HuH-7 (cell line): ENCODE measurements at regions not wholly inside any gene's neighbourhood (a gene's known extent, or its start where the extent isn't known, plus 50 kb on each side); places are given as distances from the start of the nearest gene placed in this dataset.

Experiments
- DNase-seq: peaks from one replicate; pipeline ENCODE4 v3.0.0; 2011; ENCODE audit warnings: low spot score

GRCh38 chr4:152094970-152095700 lies 334.3 kb upstream of the GATB start:
- DNase-seq, result no peak

DNA sequence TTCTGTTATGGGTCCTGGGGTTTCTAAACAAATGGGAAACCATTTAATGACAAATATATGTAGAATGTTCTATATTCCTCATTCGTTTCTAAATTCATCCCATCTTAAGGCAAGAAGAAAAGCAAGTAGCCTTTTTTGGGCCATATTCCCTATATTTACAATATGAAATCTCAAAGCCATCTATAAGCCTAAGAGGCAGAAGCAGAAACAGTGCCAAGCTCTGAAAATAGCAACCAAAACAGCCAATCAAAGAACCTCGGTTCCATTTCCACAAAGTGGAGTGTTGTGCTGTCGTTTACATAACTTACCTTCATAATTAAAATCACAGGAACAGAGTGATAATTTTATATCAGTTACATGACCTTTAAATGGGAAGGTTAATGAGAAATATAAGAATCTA lies 330.6 kb upstream of the GATB start:
- DNase-seq, result no peak

DNA sequence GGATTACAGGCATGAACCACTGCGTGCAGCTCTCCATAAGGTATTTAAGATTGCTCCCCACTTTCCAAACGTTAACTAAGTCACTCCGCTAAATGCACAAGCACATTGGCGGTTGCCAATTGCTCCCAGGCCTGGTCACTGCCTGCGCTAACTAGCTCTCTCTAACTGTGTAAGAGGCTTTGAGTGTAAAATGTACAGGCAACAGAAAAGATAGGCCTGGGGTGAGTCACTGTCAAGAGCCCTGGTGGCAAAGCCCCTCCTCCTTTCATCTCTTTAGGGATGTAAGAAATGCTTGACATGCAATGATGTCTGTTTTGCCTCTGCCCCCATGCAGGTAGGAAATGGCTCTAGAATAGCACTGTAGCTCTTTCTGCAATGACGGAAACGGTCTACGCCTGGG lies 329.7 kb upstream of the GATB start:
- DNase-seq, result no peak

DNA sequence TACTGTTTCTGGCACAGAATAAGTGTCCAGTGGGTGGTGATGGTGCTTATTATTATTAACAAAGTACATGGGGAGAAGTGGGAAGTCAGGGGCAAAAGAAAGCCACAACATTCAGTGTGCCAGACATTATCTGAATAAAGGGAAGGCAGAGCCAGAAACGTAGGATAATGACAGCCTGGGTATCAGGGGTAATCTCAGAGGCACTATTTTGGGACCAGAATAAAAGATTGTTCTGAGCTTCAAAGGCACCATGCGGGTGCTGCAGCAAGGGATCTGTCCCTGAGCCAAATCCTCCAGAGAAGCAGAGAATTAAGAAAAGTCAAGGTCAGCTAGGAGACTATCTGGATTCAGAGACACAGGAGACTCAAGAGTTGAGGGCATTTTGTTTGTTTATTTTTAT lies 328.8 kb upstream of the GATB start:
- DNase-seq, result no peak

DNA sequence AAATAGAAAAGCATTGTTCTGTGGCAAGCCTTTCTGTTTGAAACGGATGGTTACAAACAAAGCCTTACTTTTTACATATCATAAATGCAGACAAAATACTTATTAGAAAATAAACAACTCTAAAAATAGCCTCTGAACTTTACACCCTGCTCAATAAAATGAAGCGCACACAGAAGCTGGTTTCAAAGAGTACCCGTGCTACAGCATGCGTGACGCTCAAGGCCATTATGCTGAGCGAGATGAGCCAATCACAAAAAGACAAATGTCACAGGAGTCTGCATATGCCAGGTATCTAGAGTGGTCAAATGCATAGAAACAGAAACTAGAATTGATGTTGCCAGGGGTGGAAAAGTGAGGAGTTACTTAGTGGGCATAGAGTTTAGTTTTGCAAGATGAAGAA lies 326.5 kb upstream of the GATB start:
- DNase-seq, result no peak

GRCh38 chr4:152085657-152086056 lies 324.9 kb upstream of the GATB start:
- no peak for DNase-seq

DNA sequence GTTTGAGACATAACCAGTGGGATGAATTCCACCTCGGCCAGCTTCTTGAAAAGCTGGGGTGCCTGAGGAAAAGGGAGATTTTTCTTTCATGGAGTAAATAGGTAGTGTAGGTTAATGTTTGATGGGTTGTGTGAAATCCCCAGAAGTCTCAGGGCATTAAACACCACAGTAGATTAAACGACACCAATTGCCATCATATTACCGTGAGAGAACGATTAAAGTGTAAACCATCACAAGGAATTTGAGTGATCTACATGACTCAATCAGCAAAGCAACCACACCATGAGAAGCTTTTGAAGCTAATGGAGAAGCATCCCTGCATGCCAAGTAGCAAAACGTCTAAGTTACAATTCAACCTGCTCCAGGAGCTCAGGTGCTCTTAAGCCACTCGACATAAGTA lies 322.5 kb upstream of the GATB start:
- no peak for DNase-seq

GRCh38 chr4:152081024-152081423 lies 320.2 kb upstream of the GATB start:
- DNase-seq, result no peak

DNA sequence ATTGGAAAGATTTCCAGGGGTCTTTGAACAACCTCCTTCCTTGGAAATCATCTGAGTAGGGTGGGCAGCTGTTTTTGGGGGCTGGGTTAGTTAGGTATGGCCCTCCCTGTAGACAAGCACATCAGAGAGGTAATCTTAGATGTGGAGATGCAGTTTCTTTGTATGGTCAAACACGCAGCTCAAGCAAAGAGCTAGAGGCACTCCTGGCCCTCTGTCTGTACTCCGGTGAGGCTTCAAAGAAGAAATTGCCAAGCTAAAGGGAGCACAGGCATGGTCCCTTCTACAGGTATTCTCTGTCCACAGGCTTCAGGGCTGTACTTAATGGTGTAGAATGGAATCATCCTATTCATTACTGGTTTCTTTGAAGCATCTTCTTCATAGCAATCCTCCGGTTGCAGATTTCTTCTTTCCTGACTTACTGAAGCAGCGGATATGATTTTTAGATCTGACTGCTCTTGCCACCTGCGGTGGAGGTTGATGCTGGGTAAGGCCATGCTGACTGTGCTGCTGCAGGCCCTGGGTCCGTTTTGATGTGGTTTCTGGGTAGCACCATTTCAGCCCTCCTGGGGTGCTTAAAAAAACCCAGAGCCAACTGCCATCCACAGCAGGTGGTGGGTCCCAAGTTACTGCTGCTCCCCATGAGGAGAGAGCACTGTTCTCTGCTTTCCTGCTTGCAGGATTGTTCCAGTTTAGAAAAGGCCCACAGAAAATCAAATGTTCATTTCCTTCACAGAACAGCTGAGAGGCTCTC lies 318.9 kb upstream of the GATB start:
- no peak for DNase-seq

GRCh38 chr4:152079079-152079478 lies 318.3 kb upstream of the GATB start:
- no peak for DNase-seq

- DNase-seq, result no peak
Observed at GRCh38 chr4:152077582-152077981, 316.8 kb upstream of the GATB start.

- DNase-seq, result no peak
Observed at GRCh38 chr4:152075253-152075928, 314.6 kb upstream of the GATB start.

GRCh38 chr4:152074573-152074972 lies 313.8 kb upstream of the GATB start:
- no peak for DNase-seq

GRCh38 chr4:152074088-152074437 lies 313.3 kb upstream of the GATB start:
- no peak for DNase-seq

DNA sequence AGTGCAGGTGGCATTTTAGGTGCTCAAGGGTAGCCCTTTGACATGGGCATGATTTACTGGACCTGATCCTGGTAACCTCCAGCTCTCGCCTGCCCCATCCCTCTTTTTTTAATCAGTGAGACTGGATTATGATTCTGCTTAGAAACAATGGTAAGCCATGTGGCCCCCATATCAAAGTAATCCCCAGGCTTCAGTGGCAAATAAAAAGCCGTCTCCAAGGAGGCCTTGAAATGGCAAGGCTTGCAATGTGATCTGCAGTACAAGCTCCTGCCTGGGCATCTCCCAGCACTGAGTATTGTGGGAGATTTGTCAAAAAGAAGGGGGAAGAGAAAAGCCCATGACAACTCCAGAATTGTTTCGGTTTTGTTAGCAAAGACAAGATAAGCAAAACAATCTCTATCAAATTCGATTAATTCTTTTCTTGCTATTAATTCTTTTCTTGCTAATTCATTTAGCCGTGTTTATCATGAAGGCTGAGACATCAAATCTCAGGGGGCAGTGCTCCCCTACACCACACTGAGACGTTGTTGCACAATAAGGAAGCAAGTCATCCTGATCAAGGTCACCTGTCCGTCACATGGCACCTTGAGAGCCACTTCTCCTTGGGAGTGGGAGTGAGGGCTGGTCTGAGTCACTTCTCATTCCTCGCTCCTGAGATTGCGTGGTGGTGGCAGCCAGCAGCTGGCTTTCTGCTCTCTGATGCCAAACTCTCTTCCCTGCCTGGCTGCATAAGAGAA lies 312.7 kb upstream of the GATB start:
- DNase-seq, result no peak

- no peak for DNase-seq
Observed at GRCh38 chr4:152072906-152073305, 312.1 kb upstream of the GATB start.

GRCh38 chr4:152072001-152072485 lies 311.2 kb upstream of the GATB start:
- DNase-seq, result no peak

DNA sequence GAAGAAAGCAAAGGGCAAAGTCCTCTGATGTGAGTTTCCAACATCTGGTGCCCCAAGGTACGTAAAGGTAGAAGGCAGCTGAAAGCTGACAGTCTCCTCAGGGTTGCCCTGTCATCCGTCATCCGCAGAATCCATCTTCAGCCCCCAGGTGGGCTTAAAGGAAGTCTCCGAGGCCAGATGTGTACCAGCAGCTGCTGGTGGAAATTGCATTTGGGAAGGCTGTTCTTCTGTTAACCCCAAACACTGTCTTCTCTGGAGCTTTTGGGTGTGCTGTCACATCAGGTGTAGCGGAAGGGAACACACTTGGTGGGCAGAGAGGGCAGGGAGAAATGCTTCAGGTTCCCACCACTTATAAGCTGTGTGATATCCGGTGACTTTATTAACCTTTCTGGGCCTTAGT lies 310.0 kb upstream of the GATB start:
- no peak for DNase-seq

GRCh38 chr4:152068866-152069265 lies 308.1 kb upstream of the GATB start:
- no peak for DNase-seq

- DNase-seq, result no peak
Observed at GRCh38 chr4:152065545-152065944, 304.7 kb upstream of the GATB start.

- DNase-seq, result no peak
Observed at GRCh38 chr4:152064753-152065152, 303.9 kb upstream of the GATB start.

GRCh38 chr4:152064282-152064681 lies 303.5 kb upstream of the GATB start:
- DNase-seq, result no peak
